Lung (tissue), 12 donors: ENCODE measurements at regions not wholly inside any gene's neighbourhood (a gene's known extent, or its start where the extent isn't known, plus 50 kb on each side); places are given as distances from the start of the nearest gene placed in this dataset. TPM values are rescaled to one million over a fixed set of nuclear protein-coding genes. Genes with fewer than 3 reads are reported as not detected.

Experiments used
- ATAC-seq: fragments of 200-7000 bp; cut with Tn5 transposase; one replicate; pipeline ENCODE4 v1.9.1; 2020; ENCODE audit warnings: moderate number of reproducible peaks; ENCODE audit not compliant: insufficient read depth, low FRiP score
- DNase-seq, 3 donors: peaks; one replicate each; pipeline ENCODE4 v3.0.0-alpha.2; 2013 to 2017
- H3K27ac ChIP-seq, 2 donors: one replicate each; pipeline ENCODE4 v1.5.1; 2013; ENCODE audit warnings: mild to moderate bottlenecking in 2 of 2, moderate library complexity in 2 of 2, control low read depth in 1 of 2, inconsistent platforms in 1 of 2, low read depth in 1 of 2, low read length in 1 of 2
- H3K27me3 ChIP-seq, 3 donors: one replicate each; pipeline ENCODE4 v1.5.1; 2013; ENCODE audit warnings: low read length in 2 of 3; ENCODE audit not compliant: control insufficient read depth in 3 of 3, insufficient read depth in 3 of 3
- H3K36me3 ChIP-seq, 4 donors: one replicate each; pipeline ENCODE4 v1.5.1; 2013; ENCODE audit warnings: low read length in 4 of 4, mild to moderate bottlenecking in 1 of 4, moderate library complexity in 1 of 4; ENCODE audit not compliant: control insufficient read depth in 4 of 4, insufficient read depth in 4 of 4
- H3K4me1 ChIP-seq, 5 donors: one replicate each; pipeline ENCODE4 v1.5.1; 2013; ENCODE audit warnings: low read length in 5 of 5, mild to moderate bottlenecking in 2 of 5, moderate library complexity in 1 of 5; ENCODE audit not compliant: control insufficient read depth in 5 of 5, insufficient read depth in 5 of 5
- H3K4me3 ChIP-seq: one replicate; pipeline ENCODE4 v1.5.1; 2013; ENCODE audit warnings: mild to moderate bottlenecking, control low read depth, moderate library complexity
- H3K9ac ChIP-seq, 2 donors: one replicate each; pipeline ENCODE4 v1.5.1; 2013; ENCODE audit warnings: low read length in 2 of 2, control low read depth in 1 of 2; ENCODE audit not compliant: insufficient read depth in 1 of 2
- H3K9me3 ChIP-seq, 4 donors: one replicate each; pipeline ENCODE4 v1.5.1; 2013; ENCODE audit warnings: low read length in 3 of 4, mild to moderate bottlenecking in 1 of 4, moderate library complexity in 1 of 4; ENCODE audit not compliant: control insufficient read depth in 4 of 4, insufficient read depth in 3 of 4
- CTCF ChIP-seq: IDR thresholded peaks from 2 replicates; pipeline ENCODE4 v1.5.1; 2012; ENCODE audit warnings: mild to moderate bottlenecking; ENCODE audit errors: control extremely low read depth, extremely low read depth
- WGBS, 2 donors: extraction: QIAGEN DNeasy Blood & Tissue Kit; methylation state at CpG; one replicate each; pipeline ENCODE4 v1.1.7; 2013; 5-methylcytosine and 5-hydroxymethylcytosine counted together
- small RNA-seq: library from RNA; depleted of rRNA; stranded (forward); fragments of <200 nt; gene quantifications from one replicate; pipeline ENCODE3, GENCODE V24; 2014; ENCODE audit warnings: low replicate concordance
- donor health status: control.
- donor health status: control.
- donor health status: Bipolar disorder and iron deficiency.
- donor health status: healthy.
- donor health status: DM: yes; HTN: yes; CAD: no.

- no peak for ATAC-seq
- H3K36me3 ChIP-seq = no peaks in the 10 kb centered on the region
These were observed 51.5 kb upstream of the RAP1B start for GRCh38 chr12:68559246-68559645.

GRCh38 chr12:68559984-68560850, 50.5 kb upstream of the RAP1B start:
- H3K27me3 ChIP-seq = no peaks in the 10 kb centered on the region
- no peaks in the 10 kb centered on the region for H3K36me3 ChIP-seq
- H3K9ac ChIP-seq = no peak overlapping the region
- WGBS, 2 donors = 46 to 52% methylated on average over 8 of the region's 8 CpGs
- no peaks in the 10 kb centered on the region for H3K9me3 ChIP-seq
- H3K4me3 ChIP-seq = no peak overlapping the region
- H3K27ac ChIP-seq = peak overlapping the region in 1 of 2 donors; percentile 39
- DNase-seq (peak; percentile 54 to 80 (median 63)), ATAC-seq (peak; percentile 30)
- TF ChIP-seq CTCF = no peak
- H3K4me1 ChIP-seq = peaks cover 0 to 12% (median 2%) of the 10 kb centered on the region in 5 donors

More at GRCh38 chr12:68559246-68559645, 51.5 kb upstream of the RAP1B start:
- Histone ChIP-seq H3K9me3 (no peaks in the 10 kb centered on the region), H3K4me1 (peaks cover 0 to 12% (median 2%) of the 10 kb centered on the region in 5 donors), H3K9ac (no peak overlapping the region), H3K4me3 (no peak overlapping the region), H3K27ac (no peak overlapping the region), H3K27me3 (no peaks in the 10 kb centered on the region)
- TF ChIP-seq CTCF = no peak
- DNase-seq = no peak
- WGBS, 2 donors = 88 to 97% methylated on average over 1 of the region's 1 CpG

GRCh38 chr12:68560851-68561422, 49.8 kb upstream of the RAP1B start:
- Histone ChIP-seq H3K4me1 (peaks cover 0 to 12% (median 2%) of the 10 kb centered on the region in 5 donors), H3K27me3 (no peaks in the 10 kb centered on the region), H3K27ac (no peak overlapping the region), H3K9ac (no peak overlapping the region), H3K9me3 (no peaks in the 10 kb centered on the region), H3K4me3 (no peak overlapping the region), H3K36me3 (no peaks in the 10 kb centered on the region)
- ATAC-seq (no peak), DNase-seq (no peak)
- 83 to 91% methylated on average over 5 of the region's 5 CpGs for WGBS, 2 donors
- TF ChIP-seq CTCF = no peak

Small RNA genes lying in the stretch of these regions (small RNA-seq; reads per million reads assigned to genes)
- gene AC008033.2 = not detected
